Hepatocyte (in vitro differentiated cells): ENCODE measurements at regions not wholly inside any gene's neighbourhood (a gene's known extent, or its start where the extent isn't known, plus 50 kb on each side); places are given as distances from the start of the nearest gene placed in this dataset.

Source experiments
- DNase-seq: peaks from one replicate; pipeline ENCODE4 v3.0.0-alpha.2; 2016; ENCODE audit warnings: low spot score
- H2AFZ ChIP-seq: fragments of 200-600 bp; sonication (generic); 2 replicates; pipeline ENCODE4 v1.6.0; 2016; ENCODE audit warnings: antibody characterized with exemption, mild to moderate bottlenecking
- H3K27ac ChIP-seq: fragments of 200-600 bp; sonication (generic); 2 replicates; pipeline ENCODE4 v1.5.1; 2016; ENCODE audit warnings: mild to moderate bottlenecking
- H3K27me3 ChIP-seq: fragments of 200-600 bp; sonication (generic); 2 replicates; pipeline ENCODE4 v1.6.1; 2016
- H3K36me3 ChIP-seq: fragments of 200-600 bp; sonication (generic); replicated peaks from 2 replicates; pipeline ENCODE4 v1.5.1; 2016; ENCODE audit warnings: low read depth; ENCODE audit not compliant: insufficient read depth
- H3K4me1 ChIP-seq: fragments of 200-600 bp; sonication (generic); 2 replicates; pipeline ENCODE4 v1.5.1; 2016; ENCODE audit warnings: mild to moderate bottlenecking, moderate library complexity; ENCODE audit not compliant: insufficient read depth
- H3K4me2 ChIP-seq: fragments of 200-600 bp; sonication (generic); 2 replicates; pipeline ENCODE4 v1.6.0; 2016
- H3K4me3 ChIP-seq: fragments of 200-600 bp; sonication (generic); 2 replicates; pipeline ENCODE4 v1.5.1; 2016; ENCODE audit warnings: mild to moderate bottlenecking
- H3K79me2 ChIP-seq: fragments of 200-600 bp; sonication (generic); 2 replicates; pipeline ENCODE4 v1.6.0; 2017; ENCODE audit warnings: mild to moderate bottlenecking
- H3K9me2 ChIP-seq: fragments of 200-600 bp; sonication (generic); replicated peaks from 2 replicates; pipeline ENCODE4 v1.6.0; 2017; ENCODE audit warnings: mild to moderate bottlenecking; ENCODE audit not compliant: insufficient read depth
- H3K9me3 ChIP-seq: fragments of 200-600 bp; sonication (generic); 2 replicates; pipeline ENCODE4 v1.5.1; 2016; ENCODE audit warnings: low read depth, mild to moderate bottlenecking
- H4K20me1 ChIP-seq: fragments of 200-600 bp; sonication (generic); 2 replicates; pipeline ENCODE4 v1.6.0; 2016; ENCODE audit warnings: mild to moderate bottlenecking; ENCODE audit not compliant: insufficient read depth, poor library complexity, severe bottlenecking
- CTCF ChIP-seq: fragments of 200-600 bp; sonication (generic); IDR thresholded peaks from 2 replicates; pipeline ENCODE4 v1.5.1; 2016; ENCODE audit warnings: antibody characterized with exemption, mild to moderate bottlenecking; ENCODE audit not compliant: poor library complexity
- EZH2 ChIP-seq: fragments of 200-600 bp; sonication (generic); IDR thresholded peaks from 2 replicates; pipeline ENCODE4 v1.6.1; 2016; ENCODE audit warnings: antibody characterized with exemption, mild to moderate bottlenecking, borderline replicate concordance
- EZH2phosphoT487 ChIP-seq: fragments of 200-600 bp; sonication (generic); IDR thresholded peaks from one replicate; pipeline ENCODE4 v1.6.1; 2018; ENCODE audit warnings: antibody characterized with exemption, mild to moderate bottlenecking, low read depth, moderate library complexity; ENCODE audit not compliant: unreplicated experiment, severe bottlenecking
- WGBS: methylation state at CpG from one replicate; pipeline ENCODE4 v1.1.6; 2016; ENCODE audit warnings: low lambda C conversion rate; ENCODE audit errors: missing lambda C conversion rate; 5-methylcytosine and 5-hydroxymethylcytosine counted together

GRCh38 chr2:147473075-147473474, 371.8 kb upstream of the ACVR2A start:
- H3K4me3 ChIP-seq, result no peak overlapping the region
- H3K27me3 ChIP-seq, result no peaks in the 10 kb centered on the region
- DNase-seq, result no peak
- H3K79me2 ChIP-seq, result no peaks in the 10 kb centered on the region
- H3K27ac ChIP-seq, result no peak overlapping the region
- TF ChIP-seq EZH2, result no peak
- no peak for TF ChIP-seq EZH2phosphoT487
- TF ChIP-seq CTCF, result no peak
- H3K9me2 ChIP-seq, result no peaks in the 10 kb centered on the region
- no peaks in the 10 kb centered on the region for H4K20me1 ChIP-seq
- no peaks in the 10 kb centered on the region for H3K36me3 ChIP-seq
- no peak overlapping the region for H2AFZ ChIP-seq
- H3K9me3 ChIP-seq, result no peaks in the 10 kb centered on the region
- no peaks in the 10 kb centered on the region for H3K4me1 ChIP-seq
- no peak overlapping the region for H3K4me2 ChIP-seq

- Histone ChIP-seq H3K4me3 (no peak overlapping the region), H3K27me3 (no peaks in the 10 kb centered on the region), H2AFZ (no peak overlapping the region), H3K27ac (no peak overlapping the region), H3K4me1 (no peaks in the 10 kb centered on the region), H3K4me2 (no peak overlapping the region), H3K9me3 (no peaks in the 10 kb centered on the region), H3K9me2 (no peaks in the 10 kb centered on the region), H3K79me2 (no peaks in the 10 kb centered on the region), H4K20me1 (no peaks in the 10 kb centered on the region), H3K36me3 (no peaks in the 10 kb centered on the region)
- 84% methylated on average over 1 of the region's 1 CpG for WGBS
- DNase-seq, result no peak
- TF ChIP-seq EZH2phosphoT487 (no peak), EZH2 (no peak), CTCF (no peak)
Observed at GRCh38 chr2:147471126-147471525, 373.7 kb upstream of the ACVR2A start.

GRCh38 chr2:147469471-147469870, 375.4 kb upstream of the ACVR2A start:
- peaks cover 8% of the 10 kb centered on the region for H3K4me1 ChIP-seq
- H3K79me2 ChIP-seq, result no peaks in the 10 kb centered on the region
- TF ChIP-seq EZH2phosphoT487 (no peak), EZH2 (no peak), CTCF (no peak)
- no peaks in the 10 kb centered on the region for H3K9me3 ChIP-seq
- no peak overlapping the region for H3K27ac ChIP-seq
- H3K4me2 ChIP-seq, result no peak overlapping the region
- H3K9me2 ChIP-seq, result no peaks in the 10 kb centered on the region
- H3K36me3 ChIP-seq, result no peaks in the 10 kb centered on the region
- DNase-seq, result no peak
- 58% methylated on average over 2 of the region's 2 CpGs for WGBS
- H3K27me3 ChIP-seq, result no peaks in the 10 kb centered on the region
- no peaks in the 10 kb centered on the region for H4K20me1 ChIP-seq
- no peak overlapping the region for H3K4me3 ChIP-seq
- H2AFZ ChIP-seq, result no peak overlapping the region

GRCh38 chr2:147468963-147469362, 375.9 kb upstream of the ACVR2A start:
- TF ChIP-seq CTCF, result no peak
- no peak for TF ChIP-seq EZH2
- TF ChIP-seq EZH2phosphoT487, result no peak
- H3K4me1 ChIP-seq, result peaks cover 10% of the 10 kb centered on the region
- no peaks in the 10 kb centered on the region for H4K20me1 ChIP-seq
- H3K9me3 ChIP-seq, result no peaks in the 10 kb centered on the region
- no peaks in the 10 kb centered on the region for H3K79me2 ChIP-seq
- no peak overlapping the region for H2AFZ ChIP-seq
- H3K4me2 ChIP-seq, result no peak overlapping the region
- H3K9me2 ChIP-seq, result no peaks in the 10 kb centered on the region
- no peak for DNase-seq
- no peak overlapping the region for H3K4me3 ChIP-seq
- no peaks in the 10 kb centered on the region for H3K36me3 ChIP-seq
- 77% methylated on average over 5 of the region's 5 CpGs for WGBS
- no peaks in the 10 kb centered on the region for H3K27me3 ChIP-seq
- H3K27ac ChIP-seq, result no peak overlapping the region
